Stimulated activated naive CD8-positive, alpha-beta T cell treated with anti-CD3 and anti-CD28 coated beads, Interleukin-15, amount 100 ng/mL, for 72 hours (primary cell): ENCODE measurements at regions not wholly inside any gene's neighbourhood (a gene's known extent, or its start where the extent isn't known, plus 50 kb on each side); places are given as distances from the start of the nearest gene placed in this dataset.
"Not testable (repeated sequence)": the region's sequence is repeated elsewhere in the genome, so short reads cannot be mapped to it uniquely, and the experiment has no call there.

ENCODE experiments used
- ATAC-seq: fragments of 150-1000 bp; cut with Tn5 transposase; 2 replicates; pipeline ENCODE4 v1.10.0; 2021; ENCODE audit warnings: mild to moderate bottlenecking, moderate library complexity
- DNase-seq, 2 donors: peaks; one replicate each; pipeline ENCODE4 v3.0.0; 2021 to 2022
- H3K27ac Mint-ChIP-seq, 2 donors: one replicate each; pipeline ENCODE4 v1.8.0; 2022; ENCODE audit warnings: mild to moderate bottlenecking in 2 of 2, mixed read lengths in 2 of 2, moderate library complexity in 2 of 2
- H3K27me3 Mint-ChIP-seq: one replicate; pipeline ENCODE4 v1.8.0; 2022; ENCODE audit warnings: mixed read lengths
- H3K4me1 Mint-ChIP-seq: one replicate; pipeline ENCODE4 v1.8.0; 2022; ENCODE audit warnings: mild to moderate bottlenecking, mixed read lengths
- H3K4me3 Mint-ChIP-seq, 2 donors: one replicate each; pipeline ENCODE4 v1.8.0; 2022; ENCODE audit warnings: mild to moderate bottlenecking in 2 of 2, mixed read lengths in 2 of 2, moderate library complexity in 1 of 2
- H3K9me3 Mint-ChIP-seq, 2 donors: one replicate each; pipeline ENCODE4 v1.8.0; 2022; ENCODE audit warnings: mixed read lengths in 2 of 2

DNA sequence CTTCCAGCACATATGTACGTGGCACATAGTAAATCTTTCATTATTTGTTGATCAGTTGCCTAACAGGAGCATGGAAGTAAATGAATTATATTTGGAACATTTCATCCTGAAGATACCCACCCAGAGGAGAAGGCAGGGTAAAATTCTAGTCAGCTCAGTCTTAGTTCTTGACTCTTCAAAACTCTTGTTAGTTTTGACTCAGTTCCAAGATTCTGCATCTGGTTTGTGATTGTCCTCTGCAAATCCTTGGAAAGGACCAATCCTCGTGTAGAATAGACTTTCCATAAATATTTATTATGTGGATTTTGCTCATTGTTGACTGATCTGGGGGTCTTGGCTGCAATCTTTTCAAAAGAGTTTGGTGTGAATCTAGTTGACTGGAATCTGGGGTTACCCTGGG lies 257.5 kb upstream of the FAT1 start:
- Mint-ChIP-seq H3K4me1 (no peaks in the 10 kb centered on the region), H3K27ac (no peak overlapping the region), H3K27me3 (no peaks in the 10 kb centered on the region), H3K9me3 (peaks cover 12% of the 10 kb centered on the region in 2 donors), H3K4me3 (no peak overlapping the region)
- DNase-seq = no peak
- no peak for ATAC-seq

DNA sequence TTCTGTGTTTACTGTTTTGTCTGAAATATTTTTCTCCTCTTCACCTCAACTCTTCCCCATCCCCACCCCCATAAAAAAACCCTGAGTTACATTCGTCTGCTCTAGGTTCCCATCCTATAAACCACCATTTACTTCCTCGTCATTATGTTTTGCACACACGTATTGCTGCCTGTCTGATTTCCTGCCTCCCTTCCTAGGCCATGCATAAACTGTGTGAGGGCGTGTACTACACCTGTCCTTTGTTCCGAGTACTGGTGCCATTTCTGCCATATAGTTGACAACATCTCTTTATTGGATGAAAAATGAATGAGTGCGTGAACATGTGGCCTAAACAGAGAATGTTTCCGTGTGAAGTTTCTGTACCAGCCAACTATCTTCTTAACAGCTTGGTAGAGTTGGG lies 258.5 kb upstream of the FAT1 start:
- DNase-seq (no peak), ATAC-seq (no peak)
- Mint-ChIP-seq H3K4me1 (no peaks in the 10 kb centered on the region), H3K9me3 (peaks cover 12 to 19% of the 10 kb centered on the region in 2 donors), H3K27me3 (no peaks in the 10 kb centered on the region), H3K4me3 (no peak overlapping the region), H3K27ac (no peak overlapping the region)

DNA sequence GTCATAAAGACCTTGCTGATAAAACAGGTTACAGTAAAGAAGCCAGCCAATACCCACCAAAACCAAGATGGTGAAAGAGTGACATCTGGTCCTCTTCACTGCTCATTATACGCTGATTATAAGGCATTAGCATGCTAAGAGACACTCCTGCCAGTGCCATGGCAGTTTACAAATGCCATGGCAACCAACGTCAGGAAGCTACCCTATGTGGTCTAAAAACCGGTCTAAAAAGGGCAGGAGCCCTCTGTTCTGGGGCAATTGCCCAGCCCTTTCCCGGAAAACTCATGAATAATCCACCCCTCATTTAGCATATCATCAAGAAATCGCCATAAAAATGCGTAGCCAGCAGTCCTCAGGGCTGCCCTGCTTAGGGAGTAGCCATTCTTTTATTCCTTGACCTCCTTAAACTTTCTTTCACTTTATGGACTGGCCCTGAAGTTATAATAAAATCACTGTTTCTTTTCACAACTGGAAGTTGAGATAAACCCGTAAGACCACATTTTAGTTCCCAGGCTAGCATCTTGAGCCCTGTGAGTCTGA lies 260.5 kb upstream of the FAT1 start:
- Mint-ChIP-seq H3K4me3 (no peak overlapping the region), H3K4me1 (no peaks in the 10 kb centered on the region), H3K9me3 (peaks cover 17 to 26% of the 10 kb centered on the region in 2 donors), H3K27me3 (no peaks in the 10 kb centered on the region), H3K27ac (no peak overlapping the region)
- DNase-seq (no peak), ATAC-seq (no peak)

DNA sequence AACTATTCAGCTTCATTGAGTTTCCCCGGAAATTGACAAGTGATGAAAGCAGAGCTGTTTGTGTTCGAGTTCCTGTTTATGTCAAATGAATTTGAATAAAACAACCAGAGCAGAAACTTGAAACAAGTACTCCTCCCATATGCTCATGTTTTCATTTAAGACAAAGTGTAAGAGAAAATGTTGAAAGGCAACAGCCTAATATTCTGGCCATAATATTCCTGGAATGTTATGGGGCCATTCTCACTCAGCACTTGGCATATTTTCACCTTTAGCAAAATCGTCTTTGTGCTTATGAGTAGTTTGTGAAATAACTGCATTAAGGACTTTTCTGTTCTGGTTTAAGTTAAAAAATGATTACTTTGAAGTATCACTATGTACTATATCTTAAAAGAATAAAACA lies 276.0 kb upstream of the FAT1 start:
- Mint-ChIP-seq H3K4me1 (no peaks in the 10 kb centered on the region), H3K4me3 (no peak overlapping the region), H3K9me3 (no peaks in the 10 kb centered on the region), H3K27ac (no peak overlapping the region), H3K27me3 (no peaks in the 10 kb centered on the region)
- ATAC-seq (no peak), DNase-seq (no peak)

DNA sequence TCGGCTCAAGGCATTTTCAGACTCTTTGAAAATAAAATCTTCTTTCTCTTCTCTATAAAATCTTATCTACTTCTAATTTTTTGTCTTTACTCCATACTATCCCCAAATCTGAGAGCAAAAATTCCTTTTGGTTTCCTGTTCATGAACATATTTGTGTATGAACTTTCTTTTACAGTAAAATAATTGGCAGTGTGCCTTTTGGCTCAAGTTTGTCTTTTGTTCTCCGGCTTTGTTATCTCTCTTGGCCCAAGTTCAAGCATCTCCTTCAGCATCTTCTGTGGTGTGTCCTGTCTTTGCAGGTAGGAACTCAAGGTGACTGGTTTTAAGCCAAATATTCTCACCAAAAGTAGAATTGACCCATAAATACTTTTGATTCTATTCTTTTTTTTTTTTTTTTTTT lies 276.6 kb upstream of the FAT1 start:
- DNase-seq = no peak
- ATAC-seq = no peak
- no peak overlapping the region for H3K4me3 Mint-ChIP-seq
- H3K27ac Mint-ChIP-seq = no peak overlapping the region
- no peaks in the 10 kb centered on the region for H3K9me3 Mint-ChIP-seq
- H3K4me1 Mint-ChIP-seq = no peaks in the 10 kb centered on the region
- H3K27me3 Mint-ChIP-seq = no peaks in the 10 kb centered on the region

DNA sequence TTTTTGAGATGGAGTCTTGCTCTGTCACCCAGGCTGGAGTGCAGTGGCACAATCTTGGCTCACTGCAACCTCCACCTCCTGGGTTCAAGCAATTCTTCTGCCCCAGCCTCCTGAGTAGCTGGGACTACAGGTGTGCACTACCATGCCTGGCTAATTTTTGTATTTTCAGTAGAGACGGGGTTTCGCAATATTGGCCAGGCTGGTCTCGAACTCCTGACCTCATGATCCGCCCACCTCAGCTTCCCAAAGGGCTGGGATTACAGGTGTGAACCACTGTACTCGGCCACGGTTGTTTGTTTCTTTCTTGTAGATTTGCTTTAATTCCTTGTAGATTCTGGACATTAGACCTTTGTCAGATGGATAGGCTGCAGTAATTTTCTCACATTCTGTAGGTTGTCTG lies 278.5 kb upstream of the FAT1 start:
- not testable (repeated sequence) for H3K4me1 Mint-ChIP-seq, H3K27me3 Mint-ChIP-seq, H3K27ac Mint-ChIP-seq, DNase-seq, ATAC-seq, H3K4me3 Mint-ChIP-seq, H3K9me3 Mint-ChIP-seq

DNA sequence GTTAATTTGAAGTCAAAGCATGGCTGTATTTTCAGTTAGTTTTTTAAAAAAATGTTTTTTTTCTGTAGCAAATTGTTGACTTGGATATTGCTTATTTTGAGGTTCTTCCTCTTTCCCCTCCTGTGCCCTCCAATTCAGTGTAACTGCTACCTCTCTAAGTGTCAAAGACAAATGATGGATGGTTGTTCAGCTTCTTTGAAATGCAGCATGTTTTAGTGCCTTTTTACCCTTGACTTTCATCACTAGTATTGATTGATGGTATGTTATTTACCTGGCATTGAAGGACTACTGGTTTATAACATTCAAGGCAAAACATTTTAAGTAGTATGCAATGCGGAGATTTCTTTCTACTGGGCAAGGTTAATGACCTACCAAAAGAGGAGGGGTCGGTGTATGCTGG lies 281.0 kb upstream of the FAT1 start:
- no peaks in the 10 kb centered on the region for H3K4me1 Mint-ChIP-seq
- H3K9me3 Mint-ChIP-seq = no peaks in the 10 kb centered on the region
- no peak for DNase-seq
- no peak overlapping the region for H3K27ac Mint-ChIP-seq
- no peak overlapping the region for H3K4me3 Mint-ChIP-seq
- no peak for ATAC-seq
- H3K27me3 Mint-ChIP-seq = no peaks in the 10 kb centered on the region

DNA sequence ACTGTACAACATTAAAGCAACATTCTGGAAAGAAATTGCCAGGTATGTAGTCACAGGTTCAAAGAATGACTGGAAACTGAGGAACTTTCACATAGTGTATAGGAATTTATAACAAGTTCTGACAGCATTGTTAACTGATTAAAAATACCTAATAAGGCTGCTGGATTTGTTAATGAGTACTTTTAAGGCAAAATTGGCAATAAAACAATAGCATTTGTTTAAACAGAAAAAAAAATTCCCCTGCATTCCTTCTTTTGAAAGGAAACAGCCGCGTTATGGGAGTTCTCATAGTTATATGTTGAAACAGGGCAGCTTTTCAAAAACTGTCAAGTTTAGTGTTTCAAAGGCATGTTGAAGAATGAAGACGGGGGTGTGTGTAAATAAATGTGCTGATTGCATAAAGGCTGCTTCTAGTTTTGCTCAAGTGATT lies 282.5 kb upstream of the FAT1 start:
- Mint-ChIP-seq H3K27me3 (no peaks in the 10 kb centered on the region), H3K4me3 (no peak overlapping the region), H3K27ac (no peak overlapping the region), H3K9me3 (no peaks in the 10 kb centered on the region), H3K4me1 (no peaks in the 10 kb centered on the region)
- no peak for DNase-seq
- ATAC-seq = no peak

DNA sequence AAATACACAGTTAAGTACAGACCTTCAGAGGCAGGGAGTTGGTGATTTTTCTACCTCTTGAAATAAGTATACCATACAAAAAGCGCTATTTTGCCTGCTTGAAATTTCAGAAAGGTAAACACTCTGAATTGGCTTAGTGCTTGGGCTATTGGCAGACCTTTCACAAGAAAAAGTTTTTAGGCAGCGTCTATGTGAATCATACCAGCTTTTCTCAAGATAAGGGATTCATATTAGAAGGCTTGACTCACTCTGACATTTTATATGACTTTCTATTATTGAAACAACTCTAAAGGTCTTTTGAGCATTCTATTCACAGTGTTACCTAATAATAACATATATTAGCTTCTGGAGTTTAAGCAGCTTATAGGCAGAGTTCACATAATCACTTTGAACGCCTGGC lies 286.4 kb upstream of the FAT1 start:
- no peaks in the 10 kb centered on the region for H3K4me1 Mint-ChIP-seq
- peaks cover 8 to 12% of the 10 kb centered on the region in 2 donors for H3K9me3 Mint-ChIP-seq
- no peak for ATAC-seq
- no peak overlapping the region for H3K27ac Mint-ChIP-seq
- H3K4me3 Mint-ChIP-seq = no peak overlapping the region
- no peaks in the 10 kb centered on the region for H3K27me3 Mint-ChIP-seq
- DNase-seq = no peak

DNA sequence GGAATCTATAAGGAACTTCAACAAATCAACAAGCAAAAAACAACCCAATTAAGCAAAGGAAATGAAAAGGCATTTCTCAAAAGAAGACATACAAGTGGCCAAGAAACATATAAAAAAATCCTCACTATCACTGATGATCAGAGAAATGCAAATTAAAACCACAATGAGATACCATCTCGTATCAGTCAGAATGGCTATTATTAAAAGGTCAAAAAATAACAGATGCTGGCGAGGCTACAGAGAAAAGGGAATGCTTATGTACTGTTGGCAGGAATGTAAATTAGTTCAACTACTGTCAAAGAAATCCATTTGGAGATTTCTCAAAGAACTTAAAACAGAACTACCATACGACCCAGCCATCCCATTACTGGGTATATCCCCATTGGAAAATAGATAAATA lies 292.4 kb upstream of the FAT1 start:
- no peak for DNase-seq
- no peak overlapping the region for H3K27ac Mint-ChIP-seq

DNA sequence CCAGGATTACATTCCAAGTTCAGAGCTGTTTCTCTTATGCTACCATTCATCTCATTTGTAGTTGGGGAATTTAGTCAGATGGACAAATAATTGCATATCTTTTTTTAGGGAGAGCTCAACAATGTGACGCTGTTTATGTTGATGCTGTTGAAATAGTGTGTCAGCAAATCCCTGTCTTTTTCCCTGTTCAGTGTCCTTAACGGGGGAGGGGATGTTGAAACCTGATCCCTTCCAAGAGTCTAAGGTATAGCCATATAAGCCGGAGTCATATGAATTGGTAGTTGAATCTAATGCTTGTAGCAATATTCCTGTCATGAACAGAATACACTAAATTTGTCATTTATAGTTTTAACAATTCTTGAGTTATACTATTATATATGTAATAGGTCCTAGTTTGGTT lies 293.5 kb upstream of the FAT1 start:
- H3K9me3 Mint-ChIP-seq = peaks cover 12 to 14% of the 10 kb centered on the region in 2 donors
- no peak overlapping the region for H3K27ac Mint-ChIP-seq
- H3K4me1 Mint-ChIP-seq = no peaks in the 10 kb centered on the region
- no peak overlapping the region for H3K4me3 Mint-ChIP-seq
- ATAC-seq (no peak), DNase-seq (no peak)
- no peaks in the 10 kb centered on the region for H3K27me3 Mint-ChIP-seq

More for the DNA sequence above, 292.4 kb upstream of the FAT1 start:
- Mint-ChIP-seq H3K27me3 (no peaks in the 10 kb centered on the region), H3K4me3 (no peak overlapping the region), H3K4me1 (no peaks in the 10 kb centered on the region), H3K9me3 (peaks cover 12 to 14% of the 10 kb centered on the region in 2 donors)
- no peak for ATAC-seq

DNA sequence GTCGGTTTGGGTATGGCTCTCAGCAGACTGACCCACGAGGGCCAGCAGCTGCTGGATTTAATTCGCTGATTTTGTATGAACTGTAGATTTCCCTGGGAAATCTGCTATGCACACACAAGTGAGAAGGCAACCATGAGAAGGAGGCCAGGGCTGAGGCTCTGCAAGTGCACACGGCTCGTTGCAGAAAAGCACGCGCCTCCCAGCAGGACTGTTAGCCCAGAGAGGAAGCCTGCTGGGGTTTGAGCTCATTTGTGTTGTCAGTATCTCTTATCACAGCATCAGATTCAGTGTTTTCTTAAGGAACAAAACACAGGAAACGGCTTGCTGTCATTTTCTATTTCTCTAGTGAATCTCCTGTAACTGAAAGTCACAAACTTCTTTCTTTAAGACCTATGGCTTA lies 296.2 kb upstream of the FAT1 start:
- no peak for ATAC-seq
- Mint-ChIP-seq H3K27me3 (no peaks in the 10 kb centered on the region), H3K4me1 (no peaks in the 10 kb centered on the region), H3K9me3 (peaks cover 7 to 11% of the 10 kb centered on the region in 2 donors), H3K27ac (no peak overlapping the region), H3K4me3 (no peak overlapping the region)
- no peak for DNase-seq

DNA sequence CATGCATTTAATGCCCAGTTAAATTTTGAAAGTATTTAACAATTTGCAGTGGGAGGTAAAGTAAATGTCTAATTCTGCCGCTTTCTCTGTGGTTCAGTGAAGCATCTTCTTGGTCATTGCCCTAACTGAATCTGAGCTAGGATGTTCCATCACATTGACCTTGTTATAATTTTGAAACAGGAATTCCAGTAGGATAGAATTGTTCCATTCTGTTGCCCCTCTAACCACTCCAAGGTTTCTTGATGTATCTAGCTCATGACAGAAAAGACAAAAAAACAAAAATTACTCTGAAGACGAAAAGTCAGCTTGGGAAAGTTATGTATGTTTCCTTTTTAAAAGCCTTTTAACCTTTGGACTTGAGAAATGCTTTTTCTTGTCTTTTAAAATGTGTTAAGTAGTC lies 297.0 kb upstream of the FAT1 start:
- H3K4me1 Mint-ChIP-seq = no peaks in the 10 kb centered on the region
- no peak overlapping the region for H3K27ac Mint-ChIP-seq
- no peak for ATAC-seq
- peaks cover 7 to 11% of the 10 kb centered on the region in 2 donors for H3K9me3 Mint-ChIP-seq
- DNase-seq = no peak
- no peaks in the 10 kb centered on the region for H3K27me3 Mint-ChIP-seq
- no peak overlapping the region for H3K4me3 Mint-ChIP-seq

DNA sequence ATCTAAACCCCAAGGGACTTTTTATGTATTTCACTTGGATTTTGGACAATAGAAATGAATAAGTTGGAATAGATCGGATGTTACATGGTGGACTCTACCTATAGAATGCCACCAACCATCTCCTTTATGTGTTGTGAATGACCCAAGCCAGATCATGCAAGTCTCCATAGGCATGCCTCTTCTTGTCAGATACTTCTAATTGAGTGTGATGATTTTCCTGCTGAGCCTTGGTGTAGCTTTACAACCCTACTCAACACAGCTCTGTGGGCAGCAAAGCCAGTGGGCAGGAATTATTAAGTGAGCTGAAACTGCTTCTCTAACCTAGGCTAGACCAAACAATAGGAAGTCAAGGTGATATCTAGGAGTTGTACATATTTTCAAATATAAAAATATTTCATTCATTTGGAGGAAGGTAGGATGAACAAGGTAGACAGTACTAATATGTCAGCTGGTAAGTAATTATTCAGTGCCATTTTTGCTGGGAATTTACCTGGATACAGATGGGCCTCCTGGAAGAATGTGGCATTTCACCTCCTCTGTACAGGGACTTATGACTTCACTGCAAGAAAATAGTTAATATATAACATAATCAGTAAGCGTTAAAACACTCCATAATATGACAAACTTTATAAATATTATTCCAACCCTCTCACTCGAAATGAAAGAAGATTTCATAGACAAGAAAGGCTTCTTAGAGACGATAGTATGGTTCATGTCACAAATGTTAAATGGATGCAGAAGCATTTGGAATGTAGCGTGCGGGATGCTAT lies 298.0 kb upstream of the FAT1 start:
- Mint-ChIP-seq H3K4me3 (no peak overlapping the region), H3K4me1 (no peaks in the 10 kb centered on the region), H3K27ac (no peak overlapping the region), H3K9me3 (peaks cover 17 to 19% of the 10 kb centered on the region in 2 donors), H3K27me3 (no peaks in the 10 kb centered on the region)
- ATAC-seq (no peak), DNase-seq (no peak)

DNA sequence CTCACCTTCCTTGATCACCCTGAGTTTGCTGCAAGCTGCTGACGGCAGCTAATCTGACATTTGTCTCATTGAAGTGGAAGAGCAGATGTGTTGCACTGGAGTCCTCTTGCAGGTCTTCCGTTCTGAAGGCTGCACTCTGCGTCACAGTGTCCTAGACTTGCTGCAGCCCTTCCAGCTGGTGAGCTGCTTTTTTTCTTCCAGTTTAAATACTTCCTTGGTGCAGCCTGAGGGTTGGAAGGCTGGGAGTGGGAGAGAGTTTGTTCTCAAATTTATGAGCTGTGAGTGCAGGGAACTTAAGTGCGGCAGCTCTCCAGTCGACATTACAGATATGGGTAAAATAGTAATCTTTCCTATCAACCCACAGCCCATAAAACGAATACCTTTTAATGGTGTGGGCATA lies 303.6 kb upstream of the FAT1 start:
- DNase-seq (no peak), ATAC-seq (no peak)
- Mint-ChIP-seq H3K4me3 (no peak overlapping the region), H3K27ac (no peak overlapping the region), H3K4me1 (no peaks in the 10 kb centered on the region), H3K27me3 (no peaks in the 10 kb centered on the region), H3K9me3 (peaks cover 13 to 33% of the 10 kb centered on the region in 2 donors)

DNA sequence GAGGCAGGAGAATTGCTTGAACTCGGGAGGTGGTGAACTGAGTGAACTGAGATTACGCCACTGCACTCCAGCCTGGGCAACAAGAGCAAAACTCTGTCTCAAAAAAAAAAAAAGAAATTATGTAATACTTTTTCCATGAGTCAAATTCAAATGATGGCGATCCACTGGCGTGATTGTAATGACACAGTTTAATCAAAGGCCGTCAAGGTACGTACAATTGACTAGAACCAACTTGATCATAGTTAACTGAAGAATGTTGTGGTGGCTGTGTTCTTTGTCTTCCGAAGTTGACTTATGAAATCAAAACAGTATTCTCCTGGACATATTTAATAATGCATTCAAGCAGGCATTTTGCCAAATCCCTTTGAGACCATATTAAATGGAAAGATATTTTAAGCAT lies 318.6 kb upstream of the FAT1 start:
- Mint-ChIP-seq H3K4me3 (no peak overlapping the region), H3K27me3 (no peaks in the 10 kb centered on the region), H3K9me3 (peaks cover 5 to 7% of the 10 kb centered on the region in 2 donors), H3K4me1 (no peaks in the 10 kb centered on the region), H3K27ac (no peak overlapping the region)
- ATAC-seq = no peak
- DNase-seq = no peak

DNA sequence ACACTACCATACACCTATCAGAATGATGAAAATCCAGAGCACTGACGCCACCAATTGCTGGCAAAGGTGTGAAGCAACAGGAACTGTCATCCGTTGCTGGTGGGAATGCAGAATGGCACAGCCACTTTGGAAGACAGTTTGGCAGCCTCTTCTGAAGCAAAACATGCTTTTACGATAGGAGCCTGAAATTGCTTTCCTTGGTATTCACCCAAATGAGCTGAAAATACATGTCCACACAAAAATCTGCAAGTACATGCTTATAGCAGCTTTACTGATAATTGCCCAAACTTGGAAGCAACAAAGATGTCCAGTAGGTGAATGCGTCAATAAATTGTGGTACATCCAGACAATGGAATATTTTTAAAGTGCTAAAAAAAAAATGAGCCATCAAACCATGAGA lies 322.8 kb upstream of the FAT1 start:
- Mint-ChIP-seq H3K27me3 (no peaks in the 10 kb centered on the region), H3K9me3 (peaks cover 5 to 12% of the 10 kb centered on the region in 2 donors), H3K4me3 (no peak overlapping the region), H3K27ac (no peak overlapping the region), H3K4me1 (no peaks in the 10 kb centered on the region)
- ATAC-seq (no peak), DNase-seq (no peak)
